ENCODE measurements at regions not wholly inside any gene's neighbourhood (a gene's known extent, or its start where the extent isn't known, plus 50 kb on each side); places are given as distances from the start of the nearest gene placed in this dataset.

- Histone ChIP-seq H3K27me3 (replicated peaks; ENCODE audit: insufficient read depth, low read length) (no peaks in the 10 kb centered on the region), H3K79me2 (ENCODE audit: low read length) (no peaks in the 10 kb centered on the region), H3K9me2 (replicated peaks; ENCODE audit: insufficient read depth, low read length) (no peaks in the 10 kb centered on the region), H3K4me2 (ENCODE audit: low read depth, low read length) (no peak overlapping the region), H3K36me3 (replicated peaks; ENCODE audit: insufficient read depth, low read length) (no peaks in the 10 kb centered on the region), H3K4me3 (ENCODE audit: low read length) (no peak overlapping the region), H3K27ac (ENCODE audit: low read length) (no peak overlapping the region), H3K9me3 (replicated peaks; ENCODE audit: insufficient read depth, low read length) (no peaks in the 10 kb centered on the region), H4K20me1 (ENCODE audit: insufficient read depth, low read length) (no peaks in the 10 kb centered on the region), H3K9ac (ENCODE audit: low read length) (no peak overlapping the region), H3F3A (ENCODE audit: insufficient read depth, low read length) (no peaks in the 10 kb centered on the region), H2AFZ (ENCODE audit: low read length) (no peak overlapping the region), H3K4me1 (ENCODE audit: low read length) (no peaks in the 10 kb centered on the region)
- DNase-seq: no peak
- TF ChIP-seq EZH2phosphoT487 (IDR thresholded peaks at IDR 0.05; ENCODE audit: low read length) (no peak), EZH2 (optimal IDR thresholded peaks at IDR 0.05; ENCODE audit: low read depth, low read length) (no peak)
- TF ChIP-seq, protein P1, sequence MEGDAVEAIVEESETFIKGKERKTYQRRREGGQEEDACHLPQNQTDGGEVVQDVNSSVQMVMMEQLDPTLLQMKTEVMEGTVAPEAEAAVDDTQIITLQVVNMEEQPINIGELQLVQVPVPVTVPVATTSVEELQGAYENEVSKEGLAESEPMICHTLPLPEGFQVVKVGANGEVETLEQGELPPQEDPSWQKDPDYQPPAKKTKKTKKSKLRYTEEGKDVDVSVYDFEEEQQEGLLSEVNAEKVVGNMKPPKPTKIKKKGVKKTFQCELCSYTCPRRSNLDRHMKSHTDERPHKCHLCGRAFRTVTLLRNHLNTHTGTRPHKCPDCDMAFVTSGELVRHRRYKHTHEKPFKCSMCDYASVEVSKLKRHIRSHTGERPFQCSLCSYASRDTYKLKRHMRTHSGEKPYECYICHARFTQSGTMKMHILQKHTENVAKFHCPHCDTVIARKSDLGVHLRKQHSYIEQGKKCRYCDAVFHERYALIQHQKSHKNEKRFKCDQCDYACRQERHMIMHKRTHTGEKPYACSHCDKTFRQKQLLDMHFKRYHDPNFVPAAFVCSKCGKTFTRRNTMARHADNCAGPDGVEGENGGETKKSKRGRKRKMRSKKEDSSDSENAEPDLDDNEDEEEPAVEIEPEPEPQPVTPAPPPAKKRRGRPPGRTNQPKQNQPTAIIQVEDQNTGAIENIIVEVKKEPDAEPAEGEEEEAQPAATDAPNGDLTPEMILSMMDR (IDR thresholded peaks at IDR 0.05; ENCODE audit: low read length): no peak
Measured at GRCh38 chr16:59205403-59205802, 471.3 kb upstream of the GOT2 start.

GRCh38 chr16:59204589-59204988 is 470.5 kb upstream of the GOT2 start:
- no peak for DNase-seq
- no peaks in the 10 kb centered on the region for H3F3A ChIP-seq (ENCODE audit: insufficient read depth, low read length)
- no peak overlapping the region for H3K4me3 ChIP-seq (ENCODE audit: low read length)
- no peak overlapping the region for H3K4me2 ChIP-seq (ENCODE audit: low read depth, low read length)
- H3K9me3 ChIP-seq (replicated peaks; ENCODE audit: insufficient read depth, low read length): no peaks in the 10 kb centered on the region
- no peaks in the 10 kb centered on the region for H3K4me1 ChIP-seq (ENCODE audit: low read length)
- no peaks in the 10 kb centered on the region for H3K79me2 ChIP-seq (ENCODE audit: low read length)
- H3K9me2 ChIP-seq (replicated peaks; ENCODE audit: insufficient read depth, low read length): no peaks in the 10 kb centered on the region
- TF ChIP-seq, protein P1 (IDR thresholded peaks at IDR 0.05; ENCODE audit: low read length): no peak
- TF ChIP-seq EZH2phosphoT487 (IDR thresholded peaks at IDR 0.05; ENCODE audit: low read length) (no peak), EZH2 (optimal IDR thresholded peaks at IDR 0.05; ENCODE audit: low read depth, low read length) (no peak)
- H4K20me1 ChIP-seq (ENCODE audit: insufficient read depth, low read length): no peaks in the 10 kb centered on the region
- H3K9ac ChIP-seq (ENCODE audit: low read length): no peak overlapping the region
- H3K36me3 ChIP-seq (replicated peaks; ENCODE audit: insufficient read depth, low read length): no peaks in the 10 kb centered on the region
- no peaks in the 10 kb centered on the region for H3K27me3 ChIP-seq (replicated peaks; ENCODE audit: insufficient read depth, low read length)
- H2AFZ ChIP-seq (ENCODE audit: low read length): no peak overlapping the region
- no peak overlapping the region for H3K27ac ChIP-seq (ENCODE audit: low read length)

DNA sequence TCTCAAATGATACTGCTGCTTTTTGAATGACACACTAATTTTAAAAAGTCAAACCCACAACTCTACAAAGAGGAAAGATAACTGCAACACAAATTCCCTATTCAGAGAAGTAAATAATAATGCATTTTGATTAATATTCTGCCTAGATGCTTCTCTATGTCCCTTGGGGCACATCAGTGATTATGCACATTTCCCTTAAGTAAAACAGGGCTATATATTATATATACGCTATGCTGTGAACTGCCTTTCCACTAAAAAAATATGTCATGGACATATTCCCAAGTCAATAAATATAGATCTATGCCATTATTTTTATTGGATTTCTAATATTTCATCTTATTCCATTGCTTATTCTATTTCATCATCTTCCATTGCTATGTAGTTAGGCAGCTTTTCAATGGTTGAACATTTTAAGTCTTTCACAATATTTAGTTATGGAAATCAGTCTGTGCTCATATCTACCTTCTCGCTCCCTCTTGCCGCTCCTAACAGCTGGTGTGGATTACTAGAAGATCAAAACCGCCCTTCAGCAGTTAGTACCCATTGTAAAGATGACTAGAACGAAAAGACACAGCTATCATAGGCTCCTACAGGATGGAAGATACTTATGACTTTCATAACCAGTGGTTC is 468.2 kb upstream of the GOT2 start:
- no peak overlapping the region for H3K9ac ChIP-seq (ENCODE audit: low read length)
- H2AFZ ChIP-seq (ENCODE audit: low read length): no peak overlapping the region
- H3K4me1 ChIP-seq (ENCODE audit: low read length): no peaks in the 10 kb centered on the region
- no peak overlapping the region for H3K4me2 ChIP-seq (ENCODE audit: low read depth, low read length)
- no peaks in the 10 kb centered on the region for H3K27me3 ChIP-seq (replicated peaks; ENCODE audit: insufficient read depth, low read length)
- DNase-seq: no peak
- no peaks in the 10 kb centered on the region for H3K79me2 ChIP-seq (ENCODE audit: low read length)
- no peaks in the 10 kb centered on the region for H3K9me2 ChIP-seq (replicated peaks; ENCODE audit: insufficient read depth, low read length)
- no peaks in the 10 kb centered on the region for H3K9me3 ChIP-seq (replicated peaks; ENCODE audit: insufficient read depth, low read length)
- no peaks in the 10 kb centered on the region for H3F3A ChIP-seq (ENCODE audit: insufficient read depth, low read length)
- H3K27ac ChIP-seq (ENCODE audit: low read length): no peak overlapping the region
- no peak overlapping the region for H3K4me3 ChIP-seq (ENCODE audit: low read length)
- no peaks in the 10 kb centered on the region for H3K36me3 ChIP-seq (replicated peaks; ENCODE audit: insufficient read depth, low read length)
- no peaks in the 10 kb centered on the region for H4K20me1 ChIP-seq (ENCODE audit: insufficient read depth, low read length)
- TF ChIP-seq EZH2 (optimal IDR thresholded peaks at IDR 0.05; ENCODE audit: low read depth, low read length) (no peak), EZH2phosphoT487 (IDR thresholded peaks at IDR 0.05; ENCODE audit: low read length) (no peak)
- TF ChIP-seq, protein P1 (IDR thresholded peaks at IDR 0.05; ENCODE audit: low read length): no peak
